VCaP (cell line): ENCODE measurements at regions not wholly inside any gene's neighbourhood (a gene's known extent, or its start where the extent isn't known, plus 50 kb on each side); places are given as distances from the start of the nearest gene placed in this dataset.
"Not testable (repeated sequence)": the region's sequence is repeated elsewhere in the genome, so short reads cannot be mapped to it uniquely, and the experiment has no call there.

Experiments
- H3K27ac ChIP-seq: fragments of 450-650 bp; 2 replicates; pipeline ENCODE4 v1.5.1; 2017
- TF ChIP-seq, protein P1 (sequence below): fragments of 450-650 bp; conservative IDR thresholded peaks from 2 replicates; pipeline ENCODE4 v1.5.1; 2017; ENCODE audit warnings: mild to moderate bottlenecking, moderate library complexity

DNA sequence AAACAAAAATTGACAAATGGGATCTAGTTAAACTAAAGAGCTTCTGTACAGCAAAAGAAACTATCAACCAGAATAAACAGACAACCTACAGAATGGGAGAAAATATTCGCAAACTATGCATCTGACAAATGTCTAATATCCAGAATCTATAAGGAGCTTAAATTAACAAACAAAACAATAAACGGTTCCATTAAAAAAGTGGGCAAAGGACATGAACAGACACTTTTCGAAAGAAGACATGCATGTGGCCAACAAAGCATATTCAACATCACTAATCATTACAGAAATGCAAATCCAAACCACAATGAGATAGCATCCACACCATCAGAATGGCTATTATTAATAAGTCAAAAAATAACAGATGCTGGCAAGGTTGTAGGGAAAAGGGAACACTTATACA is 50.5 kb upstream of the MED13L start:
- not testable (repeated sequence) for H3K27ac ChIP-seq

DNA sequence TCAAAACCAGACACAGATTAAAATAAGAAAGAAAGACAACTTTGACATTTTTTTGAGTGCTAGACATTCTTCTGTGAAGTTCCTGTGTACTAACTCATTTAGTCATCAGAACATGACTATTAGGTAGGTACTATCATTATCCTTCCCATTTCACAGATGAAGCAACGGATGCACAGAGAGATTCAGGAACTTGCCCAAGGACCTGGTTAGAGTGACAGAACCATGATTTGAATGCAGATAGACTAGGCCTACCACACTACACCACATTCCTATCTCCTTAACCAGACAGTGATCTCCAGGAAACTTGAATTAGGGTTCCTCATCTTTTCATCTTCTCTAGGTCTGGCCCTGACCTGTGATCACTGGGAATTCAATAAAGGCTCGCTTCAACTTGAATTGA is 54.4 kb upstream of the MED13L start:
- TF ChIP-seq, protein P1, sequence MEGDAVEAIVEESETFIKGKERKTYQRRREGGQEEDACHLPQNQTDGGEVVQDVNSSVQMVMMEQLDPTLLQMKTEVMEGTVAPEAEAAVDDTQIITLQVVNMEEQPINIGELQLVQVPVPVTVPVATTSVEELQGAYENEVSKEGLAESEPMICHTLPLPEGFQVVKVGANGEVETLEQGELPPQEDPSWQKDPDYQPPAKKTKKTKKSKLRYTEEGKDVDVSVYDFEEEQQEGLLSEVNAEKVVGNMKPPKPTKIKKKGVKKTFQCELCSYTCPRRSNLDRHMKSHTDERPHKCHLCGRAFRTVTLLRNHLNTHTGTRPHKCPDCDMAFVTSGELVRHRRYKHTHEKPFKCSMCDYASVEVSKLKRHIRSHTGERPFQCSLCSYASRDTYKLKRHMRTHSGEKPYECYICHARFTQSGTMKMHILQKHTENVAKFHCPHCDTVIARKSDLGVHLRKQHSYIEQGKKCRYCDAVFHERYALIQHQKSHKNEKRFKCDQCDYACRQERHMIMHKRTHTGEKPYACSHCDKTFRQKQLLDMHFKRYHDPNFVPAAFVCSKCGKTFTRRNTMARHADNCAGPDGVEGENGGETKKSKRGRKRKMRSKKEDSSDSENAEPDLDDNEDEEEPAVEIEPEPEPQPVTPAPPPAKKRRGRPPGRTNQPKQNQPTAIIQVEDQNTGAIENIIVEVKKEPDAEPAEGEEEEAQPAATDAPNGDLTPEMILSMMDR, result no peak
- H3K27ac ChIP-seq, result no peak overlapping the region

DNA sequence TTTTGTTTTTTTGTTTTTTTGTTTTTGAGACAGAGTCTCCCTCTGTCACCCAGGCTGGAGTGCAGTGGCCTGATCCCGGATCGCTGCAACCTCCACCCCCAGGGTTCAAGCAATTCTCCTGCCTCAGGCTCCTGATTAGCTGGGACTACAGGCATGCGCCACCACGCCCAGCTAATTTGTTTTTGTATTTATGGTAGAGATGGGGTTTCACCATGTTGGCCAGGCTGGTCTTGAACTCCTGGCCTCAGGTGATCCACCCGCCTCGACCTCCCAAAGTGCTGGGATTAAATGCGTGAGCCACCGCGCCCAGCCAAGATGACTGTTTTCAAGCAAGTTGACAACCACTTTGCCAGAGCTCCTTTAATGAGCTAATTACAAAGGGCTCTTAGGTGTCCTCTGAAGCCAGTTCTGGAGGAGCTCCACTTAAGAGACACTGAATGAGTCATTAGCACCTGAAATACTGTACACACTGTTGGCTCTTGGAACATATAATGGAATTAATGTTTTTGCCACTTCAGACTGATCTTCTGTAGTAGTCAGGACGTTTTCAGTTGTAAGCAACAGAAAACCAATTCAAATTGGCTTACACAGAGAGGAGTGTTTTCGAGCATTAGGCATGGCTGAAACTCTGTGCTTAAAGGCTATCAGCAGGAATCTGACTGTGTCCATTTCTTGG is 55.4 kb upstream of the MED13L start:
- no peak overlapping the region for H3K27ac ChIP-seq
- TF ChIP-seq, protein P1, result no peak

DNA sequence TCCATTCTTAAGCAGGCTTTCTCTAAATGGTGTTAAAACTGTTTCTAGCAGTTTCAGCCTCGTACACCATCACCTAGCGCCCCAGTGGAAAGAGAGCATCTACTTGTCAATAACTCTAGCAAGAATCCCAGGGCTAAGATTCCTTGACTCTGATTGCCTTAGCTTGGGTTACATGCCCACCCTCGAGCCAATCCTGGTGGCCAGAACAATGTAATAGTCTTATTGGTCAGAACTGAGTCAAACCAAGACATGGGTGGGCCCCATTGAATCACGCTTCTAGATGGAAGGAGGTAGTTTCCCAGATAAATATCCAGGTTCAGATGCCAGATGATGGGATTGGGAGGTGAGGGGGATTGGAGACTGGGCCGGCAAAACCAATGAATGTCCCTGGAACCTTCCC is 55.9 kb upstream of the MED13L start:
- H3K27ac ChIP-seq, result no peak overlapping the region
- TF ChIP-seq, protein P1, result no peak

DNA sequence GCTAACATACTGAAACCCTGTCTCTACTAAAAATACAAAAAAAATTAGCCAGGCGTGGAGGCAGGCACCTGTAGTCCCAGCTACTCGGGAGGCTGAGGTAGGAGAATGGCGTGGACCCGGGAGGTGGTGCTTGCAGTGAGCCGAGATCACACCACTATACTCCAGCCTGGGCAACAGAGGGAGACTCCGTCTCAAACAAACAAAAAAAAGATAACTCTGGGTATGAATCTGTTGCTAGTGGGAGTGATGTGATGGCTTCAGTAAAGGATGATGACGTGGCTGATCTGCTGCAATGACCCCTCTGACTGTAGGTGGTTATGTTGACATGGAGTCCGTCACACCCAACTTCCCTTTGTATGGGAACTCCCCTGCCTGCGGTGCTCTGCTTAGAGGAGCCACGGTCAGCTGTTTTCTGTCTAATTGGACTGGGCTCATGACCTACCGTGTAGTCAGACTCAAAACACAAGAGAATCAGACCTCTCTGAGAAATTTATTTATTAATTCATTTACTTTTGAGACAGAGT is 59.1 kb upstream of the MED13L start:
- TF ChIP-seq, protein P1, result no peak

DNA sequence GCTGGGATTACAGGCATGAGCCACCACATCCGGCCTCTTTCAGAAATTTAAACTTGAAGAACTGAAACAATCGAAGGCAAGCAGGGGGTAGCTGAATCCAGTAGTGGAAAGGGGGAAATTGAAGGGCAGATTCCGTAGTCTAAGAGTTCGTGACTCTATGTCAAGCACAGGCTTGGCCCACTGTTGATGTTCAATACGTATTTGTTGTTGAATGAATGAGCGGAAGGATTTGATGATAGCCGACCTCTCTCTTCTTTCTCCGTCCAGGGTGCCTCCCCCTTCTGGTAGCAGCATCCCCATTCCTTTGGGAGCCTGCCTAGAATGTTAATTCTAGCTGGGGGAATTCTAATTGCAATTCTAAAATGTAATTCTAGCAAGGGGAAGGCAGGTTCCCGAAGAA is 59.8 kb upstream of the MED13L start:
- H3K27ac ChIP-seq, result no peak overlapping the region
- TF ChIP-seq, protein P1, result no peak

More for the DNA sequence above, 59.1 kb upstream of the MED13L start:
- no peak overlapping the region for H3K27ac ChIP-seq

DNA sequence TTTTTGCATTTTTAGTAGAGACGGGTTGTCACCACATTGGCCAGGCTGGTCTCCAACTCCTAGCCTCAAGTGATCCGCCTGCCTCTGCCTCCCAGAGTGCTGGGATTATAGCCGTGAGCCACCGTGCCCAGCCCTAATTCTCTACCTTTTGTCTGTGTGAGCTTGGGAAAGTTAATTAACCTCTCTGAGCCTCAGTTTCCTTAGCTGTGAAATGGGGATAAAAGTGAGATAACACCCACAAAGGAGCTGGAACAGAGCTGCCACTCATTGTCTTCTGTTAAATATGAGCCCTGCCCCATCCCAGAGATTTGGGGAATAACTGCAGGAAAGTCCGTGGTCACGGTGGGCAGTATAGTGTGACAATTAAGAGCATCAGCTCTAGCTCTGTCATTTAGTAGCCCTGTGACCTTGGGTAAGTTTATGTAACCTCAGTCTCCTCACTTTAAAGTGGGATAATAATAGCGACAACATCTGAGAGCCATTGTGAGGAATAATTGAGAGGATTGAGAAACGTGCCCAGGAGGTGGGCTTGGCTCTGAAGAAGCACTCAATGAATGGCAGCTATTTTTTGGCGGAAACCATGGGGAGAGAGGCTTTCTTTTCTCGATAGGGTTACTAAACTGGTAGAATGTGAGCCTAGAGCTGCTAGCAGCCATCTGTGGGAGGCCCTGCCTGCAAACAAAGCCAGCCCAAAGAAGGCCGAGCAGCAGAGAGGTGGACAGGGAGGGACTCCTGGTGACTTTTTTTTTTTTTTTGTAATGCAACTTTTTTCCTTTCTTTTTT is 60.8 kb upstream of the MED13L start:
- TF ChIP-seq, protein P1, result no peak
- H3K27ac ChIP-seq, result no peak overlapping the region

DNA sequence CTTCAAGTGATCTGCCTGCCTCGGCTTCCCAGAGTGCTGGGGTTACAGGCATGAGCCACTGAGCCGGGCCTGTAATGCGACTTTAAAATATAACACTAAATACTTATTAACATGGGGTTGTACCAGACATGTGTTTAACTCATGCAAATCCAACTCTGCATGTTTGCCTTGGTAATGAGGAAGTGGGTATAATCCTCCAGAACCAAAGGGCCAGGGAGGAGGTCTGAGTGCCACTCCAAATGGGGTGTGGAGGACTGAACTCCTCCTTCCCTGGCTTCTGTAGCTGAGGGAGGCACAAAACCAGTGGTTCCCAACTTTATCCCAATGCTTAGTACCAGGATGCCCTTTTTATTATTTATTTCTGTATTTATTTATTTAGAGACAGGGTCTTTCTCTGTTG is 61.6 kb upstream of the MED13L start:
- H3K27ac ChIP-seq, result no peak overlapping the region
- TF ChIP-seq, protein P1, result no peak
